ENCODE measurements at regions not wholly inside any gene's neighbourhood (a gene's known extent, or its start where the extent isn't known, plus 50 kb on each side); places are given as distances from the start of the nearest gene placed in this dataset.

DNA sequence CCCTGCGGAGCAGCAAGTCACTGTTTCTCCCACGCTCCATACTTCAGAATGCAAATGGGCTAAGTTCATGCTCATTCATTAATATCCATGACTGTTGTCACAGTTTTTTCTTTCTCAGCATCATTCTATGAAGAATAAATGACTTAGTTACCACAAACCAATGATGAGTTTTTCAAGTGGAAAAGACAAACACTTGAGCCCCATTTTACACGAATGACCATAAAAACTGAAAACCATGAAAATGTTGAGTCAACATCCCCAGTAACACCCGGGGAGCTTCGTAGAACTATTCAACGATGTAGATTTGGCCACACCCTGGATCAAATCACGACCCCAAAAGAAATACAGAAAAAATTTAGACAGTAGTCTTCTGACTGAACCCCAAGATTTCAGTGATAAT lies 99.8 kb upstream of the GJB6 start (continued):
- no peak for TF ChIP-seq ZNF609 (CRISPR knock-in tag; IDR thresholded peaks at IDR 0.05; ENCODE audit: borderline replicate concordance)
- TF ChIP-seq PRMT5 (CRISPR knock-in tag; IDR thresholded peaks at IDR 0.05): no peak
- TF ChIP-seq SP1 (CRISPR knock-in tag; IDR thresholded peaks at IDR 0.05): no peak
- TF ChIP-seq, protein P1, sequence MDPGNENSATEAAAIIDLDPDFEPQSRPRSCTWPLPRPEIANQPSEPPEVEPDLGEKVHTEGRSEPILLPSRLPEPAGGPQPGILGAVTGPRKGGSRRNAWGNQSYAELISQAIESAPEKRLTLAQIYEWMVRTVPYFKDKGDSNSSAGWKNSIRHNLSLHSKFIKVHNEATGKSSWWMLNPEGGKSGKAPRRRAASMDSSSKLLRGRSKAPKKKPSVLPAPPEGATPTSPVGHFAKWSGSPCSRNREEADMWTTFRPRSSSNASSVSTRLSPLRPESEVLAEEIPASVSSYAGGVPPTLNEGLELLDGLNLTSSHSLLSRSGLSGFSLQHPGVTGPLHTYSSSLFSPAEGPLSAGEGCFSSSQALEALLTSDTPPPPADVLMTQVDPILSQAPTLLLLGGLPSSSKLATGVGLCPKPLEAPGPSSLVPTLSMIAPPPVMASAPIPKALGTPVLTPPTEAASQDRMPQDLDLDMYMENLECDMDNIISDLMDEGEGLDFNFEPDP (CRISPR knock-in tag; IDR thresholded peaks at IDR 0.05): no peak
- no peak for TF ChIP-seq HNRNPL (IDR thresholded peaks at IDR 0.05; ENCODE audit: low read depth, low read length)
- TF ChIP-seq TEAD1 (CRISPR knock-in tag; IDR thresholded peaks at IDR 0.05): no peak
- no peak for TF ChIP-seq ZNF184 (CRISPR knock-in tag; IDR thresholded peaks at IDR 0.05)
